Stimulated activated naive B cell treated with anti-CD40 and anti-IgM and Interleukin-4, amounts not matched to agents 10 μg/mL and 1 μg/mL and 100 μg/mL, for 72 hours (primary cell): ENCODE measurements at regions not wholly inside any gene's neighbourhood (a gene's known extent, or its start where the extent isn't known, plus 50 kb on each side); places are given as distances from the start of the nearest gene placed in this dataset.
"Not testable (repeated sequence)": the region's sequence is repeated elsewhere in the genome, so short reads cannot be mapped to it uniquely, and the experiment has no call there.

Experiments
- ATAC-seq, 2 donors: fragments of 150-1000 bp; cut with Tn5 transposase; replicated peaks; 2 replicates each; pipeline ENCODE4 v1.10.0; 2021; ENCODE audit warnings: moderate library complexity in 1 of 2
- DNase-seq: peaks from one replicate; pipeline ENCODE4 v3.0.0; 2021
- H3K27ac Mint-ChIP-seq: one replicate; pipeline ENCODE4 v1.8.0; 2022; ENCODE audit warnings: mild to moderate bottlenecking, mixed read lengths
- H3K27me3 Mint-ChIP-seq, 2 donors: one replicate each; pipeline ENCODE4 v1.8.0; 2022; ENCODE audit warnings: mixed read lengths in 2 of 2
- H3K36me3 Mint-ChIP-seq, 2 donors: one replicate each; pipeline ENCODE4 v1.8.0; 2022; ENCODE audit warnings: mixed read lengths in 2 of 2, mild to moderate bottlenecking in 1 of 2
- H3K4me1 Mint-ChIP-seq, 2 donors: one replicate each; pipeline ENCODE4 v1.8.0; 2022; ENCODE audit warnings: mixed read lengths in 2 of 2, mild to moderate bottlenecking in 1 of 2
- H3K4me3 Mint-ChIP-seq, 2 donors: one replicate each; pipeline ENCODE4 v1.8.0; 2022; ENCODE audit warnings: mild to moderate bottlenecking in 2 of 2, mixed read lengths in 2 of 2, moderate library complexity in 1 of 2
- H3K9me3 Mint-ChIP-seq, 2 donors: one replicate each; pipeline ENCODE4 v1.8.0; 2022; ENCODE audit warnings: mixed read lengths in 2 of 2, mild to moderate bottlenecking in 1 of 2

- H3K4me3 Mint-ChIP-seq: no peak overlapping the region
- H3K36me3 Mint-ChIP-seq: peaks cover 0 to 6% of the 10 kb centered on the region in 2 donors
- no peaks in the 10 kb centered on the region for H3K4me1 Mint-ChIP-seq
- H3K9me3 Mint-ChIP-seq: peaks cover 2 to 8% of the 10 kb centered on the region in 2 donors
- no peak for ATAC-seq
- DNase-seq: no peak
- H3K27ac Mint-ChIP-seq: no peak overlapping the region
- peaks cover 5 to 24% of the 10 kb centered on the region in 2 donors for H3K27me3 Mint-ChIP-seq
These were observed 55.8 kb upstream of the SGIP1 start for GRCh38 chr1:66478116-66478515.

- DNase-seq (no peak), ATAC-seq (no peak)
- Mint-ChIP-seq H3K27ac (no peak overlapping the region), H3K27me3 (peaks cover 5 to 24% of the 10 kb centered on the region in 2 donors), H3K4me3 (no peak overlapping the region), H3K9me3 (peaks cover 2 to 8% of the 10 kb centered on the region in 2 donors), H3K36me3 (peaks cover 0 to 6% of the 10 kb centered on the region in 2 donors), H3K4me1 (no peaks in the 10 kb centered on the region)
These were observed 53.8 kb upstream of the SGIP1 start for GRCh38 chr1:66480162-66480561.

GRCh38 chr1:66481215-66481614, 52.7 kb upstream of the SGIP1 start:
- not testable (repeated sequence) for H3K27ac Mint-ChIP-seq, H3K36me3 Mint-ChIP-seq, H3K4me1 Mint-ChIP-seq, H3K4me3 Mint-ChIP-seq, DNase-seq, ATAC-seq, H3K9me3 Mint-ChIP-seq
- peaks cover 5 to 16% of the 10 kb centered on the region in 2 donors for H3K27me3 Mint-ChIP-seq
